Trophoblast cell (in vitro differentiated cells and primary cell): ENCODE measurements at regions not wholly inside any gene's neighbourhood (a gene's known extent, or its start where the extent isn't known, plus 50 kb on each side); places are given as distances from the start of the nearest gene placed in this dataset.
"Not testable (repeated sequence)": the region's sequence is repeated elsewhere in the genome, so short reads cannot be mapped to it uniquely, and the experiment has no call there.

Experiments used
- DNase-seq, 2 donors: peaks; one replicate each; pipeline ENCODE4 v3.0.0-alpha.2; 2016
- H2AFZ ChIP-seq: 2 replicates; pipeline ENCODE4 v1.6.1; 2013; ENCODE audit warnings: low read length, moderate library complexity, mild to moderate bottlenecking; ENCODE audit not compliant: insufficient read depth, poor library complexity
- H2AK5ac ChIP-seq: 2 replicates; pipeline ENCODE4 v1.6.1; 2013; ENCODE audit warnings: mild to moderate bottlenecking, low read length
- H2BK120ac ChIP-seq: 2 replicates; pipeline ENCODE4 v1.6.1; 2013; ENCODE audit warnings: low read length, mild to moderate bottlenecking, moderate library complexity; ENCODE audit not compliant: insufficient read depth, poor library complexity
- H2BK12ac ChIP-seq: 2 replicates; pipeline ENCODE4 v1.6.1; 2013; ENCODE audit warnings: mild to moderate bottlenecking, low read length, moderate library complexity
- H2BK5ac ChIP-seq: 2 replicates; pipeline ENCODE4 v1.6.1; 2013; ENCODE audit warnings: low read length, low read depth, moderate library complexity, mild to moderate bottlenecking; ENCODE audit not compliant: poor library complexity
- H3K14ac ChIP-seq: 2 replicates; pipeline ENCODE4 v1.6.1; 2013; ENCODE audit warnings: mild to moderate bottlenecking, low read length
- H3K18ac ChIP-seq: 2 replicates; pipeline ENCODE4 v1.6.1; 2013; ENCODE audit warnings: mild to moderate bottlenecking, low read length
- H3K23ac ChIP-seq: 2 replicates; pipeline ENCODE4 v1.6.1; 2013; ENCODE audit warnings: low read length
- H3K27ac ChIP-seq: 2 replicates; pipeline ENCODE4 v1.5.1; 2013; ENCODE audit warnings: low read depth, mild to moderate bottlenecking, inconsistent platforms, low read length, moderate library complexity
- H3K27me3 ChIP-seq: 2 replicates; pipeline ENCODE4 v1.6.1; 2013; ENCODE audit warnings: inconsistent platforms, mild to moderate bottlenecking, low read length, moderate library complexity; ENCODE audit not compliant: insufficient read depth
- H3K36me3 ChIP-seq, 2 experiments: 1 replicate in 1 of 2; 2 replicates in 1 of 2; pipeline ENCODE4 v1.6.1; 2013; ENCODE audit warnings: low read length in 2 of 2, mild to moderate bottlenecking in 2 of 2, moderate library complexity in 1 of 2; ENCODE audit not compliant: insufficient read depth in 2 of 2, control insufficient read depth in 1 of 2
- H3K4ac ChIP-seq: 2 replicates; pipeline ENCODE4 v1.6.1; 2013; ENCODE audit warnings: low read depth, mild to moderate bottlenecking, low read length, moderate library complexity
- H3K4me1 ChIP-seq, 2 experiments: 1 replicate in 1 of 2; 2 replicates in 1 of 2; pipeline ENCODE4 v1.6.1; 2013; ENCODE audit warnings: low read length in 2 of 2, mild to moderate bottlenecking in 2 of 2, moderate library complexity in 1 of 2; ENCODE audit not compliant: insufficient read depth in 2 of 2, control insufficient read depth in 1 of 2
- H3K4me2 ChIP-seq: 2 replicates; pipeline ENCODE4 v1.6.1; 2013; ENCODE audit warnings: inconsistent platforms, mild to moderate bottlenecking, low read length, moderate library complexity
- H3K4me3 ChIP-seq: 2 replicates; pipeline ENCODE4 v1.5.1; 2013; ENCODE audit warnings: mild to moderate bottlenecking, low read depth, low read length, inconsistent platforms
- H3K79me1 ChIP-seq: one replicate; pipeline ENCODE4 v1.6.1; 2013; ENCODE audit warnings: low read length
- H3K79me2 ChIP-seq: 2 replicates; pipeline ENCODE4 v1.6.1; 2013; ENCODE audit warnings: low read length, mild to moderate bottlenecking; ENCODE audit not compliant: control insufficient read depth, insufficient read depth, poor library complexity
- H3K9ac ChIP-seq: 2 replicates; pipeline ENCODE4 v1.6.1; 2013; ENCODE audit warnings: mild to moderate bottlenecking, low read length
- H3K9me3 ChIP-seq: 2 replicates; pipeline ENCODE4 v1.6.1; 2013; ENCODE audit warnings: low read depth, mild to moderate bottlenecking, control low read depth, inconsistent platforms, low read length; ENCODE audit not compliant: insufficient read depth
- H4K12ac ChIP-seq: 2 replicates; pipeline ENCODE4 v1.6.1; 2013; ENCODE audit warnings: low read depth, mild to moderate bottlenecking, low read length, moderate library complexity
- H4K8ac ChIP-seq: 2 replicates; pipeline ENCODE4 v1.6.1; 2013; ENCODE audit warnings: low read depth, mild to moderate bottlenecking, low read length, moderate library complexity
- H4K91ac ChIP-seq: one replicate; pipeline ENCODE4 v1.6.1; 2013; ENCODE audit warnings: low read depth, mild to moderate bottlenecking, low read length, moderate library complexity
- WGBS: extraction: QIAGEN DNeasy Blood & Tissue Kit; methylation state at CpG from one replicate; pipeline ENCODE4 v1.1.7; 2013; ENCODE audit warnings: missing lambda C conversion rate; ENCODE audit not compliant: insufficient read length, insufficient coverage; ENCODE audit errors: extremely low coverage; 5-methylcytosine and 5-hydroxymethylcytosine counted together

DNA sequence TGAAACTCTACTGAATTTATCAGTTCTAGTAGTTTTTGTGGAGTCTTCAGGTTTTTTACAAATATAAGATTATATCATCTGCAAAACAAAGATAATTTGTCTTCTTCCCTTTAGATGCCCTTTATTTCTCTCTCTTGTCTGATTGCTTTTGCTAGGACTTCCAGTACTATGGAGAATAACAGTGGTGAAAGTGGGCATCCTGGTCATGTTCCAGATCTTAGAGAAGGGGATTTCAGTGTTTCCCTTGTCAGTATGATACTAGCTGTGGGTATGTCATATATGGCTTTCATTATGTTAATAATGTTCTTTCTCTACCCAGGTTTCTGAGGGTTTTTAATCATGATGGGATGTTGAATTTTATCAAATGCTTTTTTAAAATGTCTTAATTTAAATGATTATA is 158.1 kb upstream of the TPTE start:
- not testable (repeated sequence) for DNase-seq, H3K23ac ChIP-seq, H3K79me1 ChIP-seq, H2BK120ac ChIP-seq, H3K14ac ChIP-seq, H2AFZ ChIP-seq, H4K91ac ChIP-seq, H2BK12ac ChIP-seq, H3K4me3 ChIP-seq, H3K9ac ChIP-seq, H3K79me2 ChIP-seq, H4K8ac ChIP-seq, H4K12ac ChIP-seq, H3K9me3 ChIP-seq, H3K36me3 ChIP-seq, H3K27ac ChIP-seq, H2AK5ac ChIP-seq, H3K27me3 ChIP-seq, H3K4me2 ChIP-seq, H2BK5ac ChIP-seq, H3K18ac ChIP-seq, H3K4ac ChIP-seq, H3K4me1 ChIP-seq

DNA sequence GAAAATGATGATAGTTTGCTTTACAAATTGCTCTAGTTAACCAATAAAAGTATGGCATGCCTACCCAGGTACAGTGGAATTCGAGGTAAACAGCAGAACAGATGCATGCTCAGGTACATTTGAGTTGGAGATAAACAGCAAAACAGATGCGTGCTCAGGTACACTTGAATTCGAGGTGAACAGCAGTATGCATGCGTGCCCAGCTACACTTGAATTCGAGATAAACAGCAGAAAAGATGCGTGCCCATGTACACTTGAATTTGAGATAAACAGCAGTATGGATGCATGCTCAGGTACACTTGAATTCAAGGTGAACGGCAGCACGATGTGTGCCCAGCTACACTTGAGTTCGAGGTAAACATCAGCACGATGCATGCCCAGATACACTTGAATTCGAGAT is 155.2 kb upstream of the TPTE start:
- not testable (repeated sequence) for H3K36me3 ChIP-seq, H4K12ac ChIP-seq, H2BK12ac ChIP-seq, H3K14ac ChIP-seq, H3K18ac ChIP-seq, H3K9ac ChIP-seq, H4K91ac ChIP-seq, H2BK120ac ChIP-seq, H3K23ac ChIP-seq, H3K4me3 ChIP-seq, H3K79me1 ChIP-seq, H2AK5ac ChIP-seq, H3K27me3 ChIP-seq, H3K4me1 ChIP-seq, DNase-seq, H2AFZ ChIP-seq, H3K4me2 ChIP-seq, H2BK5ac ChIP-seq, H3K4ac ChIP-seq, H4K8ac ChIP-seq, H3K79me2 ChIP-seq, H3K27ac ChIP-seq
- no CpG with 5 or more reads among the region's 11 CpGs for WGBS
- peaks cover 11% of the 10 kb centered on the region for H3K9me3 ChIP-seq

- not testable (repeated sequence) for H2BK12ac ChIP-seq, H3K4ac ChIP-seq, H4K12ac ChIP-seq, H3K4me3 ChIP-seq, H3K23ac ChIP-seq, H4K8ac ChIP-seq, H2AK5ac ChIP-seq, H3K18ac ChIP-seq, H3K79me1 ChIP-seq, H2BK5ac ChIP-seq, H3K79me2 ChIP-seq, H3K14ac ChIP-seq, H2BK120ac ChIP-seq, H2AFZ ChIP-seq, H3K4me2 ChIP-seq, H3K9ac ChIP-seq, H3K27ac ChIP-seq, H3K27me3 ChIP-seq, H3K36me3 ChIP-seq, H4K91ac ChIP-seq, H3K4me1 ChIP-seq, DNase-seq
- peaks cover 11% of the 10 kb centered on the region for H3K9me3 ChIP-seq
- no CpG with 5 or more reads among the region's 8 CpGs for WGBS
Measured at GRCh38 chr21:10367586-10367985, 153.8 kb upstream of the TPTE start.

DNA sequence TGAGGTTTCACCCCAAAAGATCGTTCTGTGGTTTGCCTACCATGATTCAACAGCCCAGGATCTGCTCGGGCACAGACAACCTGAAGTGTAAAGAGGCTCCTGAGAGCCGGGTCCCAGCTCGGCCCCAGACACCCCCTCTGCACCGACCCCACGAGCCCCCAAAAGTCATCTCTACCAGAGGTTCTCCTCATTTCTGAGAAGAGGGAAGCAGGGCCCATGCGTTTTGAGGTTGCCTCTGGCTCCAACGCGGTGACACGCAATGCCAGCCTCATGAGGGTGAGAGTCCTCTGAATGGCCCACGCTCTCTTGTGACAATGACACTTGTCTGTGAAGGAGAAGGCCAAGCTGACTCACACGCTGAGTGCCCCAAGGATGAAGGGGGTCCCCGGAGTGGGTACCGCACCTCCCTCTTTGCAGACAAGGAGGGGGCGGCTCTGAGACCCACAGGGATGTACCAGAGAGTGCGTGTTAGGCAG is 153.0 kb upstream of the TPTE start:
- not testable (repeated sequence) for H2BK12ac ChIP-seq, H3K27ac ChIP-seq, H3K4me2 ChIP-seq, H3K23ac ChIP-seq, H2BK120ac ChIP-seq, H3K27me3 ChIP-seq, H3K14ac ChIP-seq, DNase-seq, H3K4me1 ChIP-seq, H3K18ac ChIP-seq, H3K36me3 ChIP-seq, H2BK5ac ChIP-seq, H3K4ac ChIP-seq, H2AFZ ChIP-seq, H3K79me1 ChIP-seq, H4K12ac ChIP-seq, H4K8ac ChIP-seq, H3K79me2 ChIP-seq, H2AK5ac ChIP-seq, H4K91ac ChIP-seq
- Histone ChIP-seq H3K9ac (peak overlapping the region; percentile 1), H3K9me3 (peaks cover 12% of the 10 kb centered on the region), H3K4me3 (peak overlapping the region; percentile 34)
- WGBS: no CpG with 5 or more reads among the region's 16 CpGs
